ENCODE measurements at regions not wholly inside any gene's neighbourhood (a gene's known extent, or its start where the extent isn't known, plus 50 kb on each side); places are given as distances from the start of the nearest gene placed in this dataset.

GRCh38 chr2:34660741-34661140, 1061.6 kb upstream of the FAM98A start:
- TF ChIP-seq ZBTB33 (IDR thresholded peaks at IDR 0.05; ENCODE audit: borderline replicate concordance, low read depth) = no peak
- no peak for TF ChIP-seq NFIC (IDR thresholded peaks at IDR 0.05; ENCODE audit: borderline replicate concordance)
- no peak for TF ChIP-seq CTCF (IDR thresholded peaks at IDR 0.05)
- no peak for TF ChIP-seq NRF1 (IDR thresholded peaks at IDR 0.05; ENCODE audit: low read depth, low read length)
- TF ChIP-seq USF1 (IDR thresholded peaks at IDR 0.05; ENCODE audit: borderline replicate concordance, low read depth) = no peak
- no peak for TF ChIP-seq REST (IDR thresholded peaks at IDR 0.05; ENCODE audit: low read depth, low read length)
- TF ChIP-seq CHD2 (IDR thresholded peaks at IDR 0.05; ENCODE audit: low read length, partially characterized antibody) = no peak
- TF ChIP-seq RFX5 (IDR thresholded peaks at IDR 0.05; ENCODE audit: low read length) = no peak
- no peak for TF ChIP-seq SIN3A (IDR thresholded peaks at IDR 0.05; ENCODE audit: borderline replicate concordance, low read depth, low read length)

Measured in SK-N-SH (cell line).